ENCODE measurements at regions not wholly inside any gene's neighbourhood (a gene's known extent, or its start where the extent isn't known, plus 50 kb on each side); places are given as distances from the start of the nearest gene placed in this dataset.

GRCh38 chr3:43207628-43208085 lies 78.7 kb upstream of the SNRK start:
- H3K4me3 Mint-ChIP-seq (ENCODE audit: low read depth), result no peak overlapping the region
- DNase-seq (ENCODE audit: low spot score, unreplicated experiment), result no peak
- no peak overlapping the region for H3K27ac Mint-ChIP-seq
- no peaks in the 10 kb centered on the region for H3K27me3 Mint-ChIP-seq
- H3K36me3 Mint-ChIP-seq (ENCODE audit: insufficient read depth), result no peaks in the 10 kb centered on the region
- peaks cover 4% of the 10 kb centered on the region for H3K9me3 Mint-ChIP-seq (ENCODE audit: low read depth)
- TF ChIP-seq CTCF (IDR thresholded peaks at IDR 0.05; ENCODE audit: unreplicated experiment), result no peak
- H3K4me1 Mint-ChIP-seq (ENCODE audit: low read depth), result peaks cover 10% of the 10 kb centered on the region

GRCh38 chr3:43206632-43207031 lies 79.7 kb upstream of the SNRK start:
- Mint-ChIP-seq H3K36me3 (ENCODE audit: insufficient read depth) (no peaks in the 10 kb centered on the region), H3K9me3 (ENCODE audit: low read depth) (peaks cover 4% of the 10 kb centered on the region), H3K4me3 (ENCODE audit: low read depth) (no peak overlapping the region), H3K27ac (no peak overlapping the region), H3K4me1 (ENCODE audit: low read depth) (peaks cover 10% of the 10 kb centered on the region), H3K27me3 (no peaks in the 10 kb centered on the region)
- no peak for DNase-seq (ENCODE audit: low spot score, unreplicated experiment)
- TF ChIP-seq CTCF (IDR thresholded peaks at IDR 0.05; ENCODE audit: unreplicated experiment), result no peak

GRCh38 chr3:43206105-43206504 lies 80.2 kb upstream of the SNRK start:
- Mint-ChIP-seq H3K27me3 (no peaks in the 10 kb centered on the region), H3K9me3 (ENCODE audit: low read depth) (peaks cover 4% of the 10 kb centered on the region), H3K27ac (peak overlapping the region; percentile 38), H3K4me1 (ENCODE audit: low read depth) (peaks cover 10% of the 10 kb centered on the region), H3K4me3 (ENCODE audit: low read depth) (no peak overlapping the region), H3K36me3 (ENCODE audit: insufficient read depth) (no peaks in the 10 kb centered on the region)
- no peak for DNase-seq (ENCODE audit: low spot score, unreplicated experiment)
- TF ChIP-seq CTCF (IDR thresholded peaks at IDR 0.05; ENCODE audit: unreplicated experiment), result no peak

- Mint-ChIP-seq H3K4me1 (ENCODE audit: low read depth) (peaks cover 6% of the 10 kb centered on the region), H3K27ac (no peak overlapping the region), H3K9me3 (ENCODE audit: low read depth) (peaks cover 6% of the 10 kb centered on the region), H3K27me3 (no peaks in the 10 kb centered on the region), H3K4me3 (ENCODE audit: low read depth) (no peak overlapping the region), H3K36me3 (ENCODE audit: insufficient read depth) (no peaks in the 10 kb centered on the region)
- no peak for DNase-seq (ENCODE audit: low spot score, unreplicated experiment)
- no peak for TF ChIP-seq CTCF (IDR thresholded peaks at IDR 0.05; ENCODE audit: unreplicated experiment)
Measured at GRCh38 chr3:43203022-43203421, 83.3 kb upstream of the SNRK start.

- Mint-ChIP-seq H3K27me3 (no peaks in the 10 kb centered on the region), H3K4me3 (ENCODE audit: low read depth) (no peak overlapping the region), H3K36me3 (ENCODE audit: insufficient read depth) (no peaks in the 10 kb centered on the region), H3K4me1 (ENCODE audit: low read depth) (peaks cover 5% of the 10 kb centered on the region), H3K27ac (no peak overlapping the region), H3K9me3 (ENCODE audit: low read depth) (peaks cover 6% of the 10 kb centered on the region)
- no peak for TF ChIP-seq CTCF (IDR thresholded peaks at IDR 0.05; ENCODE audit: unreplicated experiment)
- DNase-seq (ENCODE audit: low spot score, unreplicated experiment), result no peak
Measured at GRCh38 chr3:43201581-43201980, 84.8 kb upstream of the SNRK start.
